Activated CD4-positive, alpha-beta T cell treated with anti-CD3 and anti-CD28 coated beads, Interleukin-2, amount 50 U/mL, for 48 hours (primary cell): ENCODE measurements at regions not wholly inside any gene's neighbourhood (a gene's known extent, or its start where the extent isn't known, plus 50 kb on each side); places are given as distances from the start of the nearest gene placed in this dataset.
"Not testable (repeated sequence)": the region's sequence is repeated elsewhere in the genome, so short reads cannot be mapped to it uniquely, and the experiment has no call there.

ENCODE experiments used
- DNase-seq, 2 experiments: peaks; one replicate each; pipeline ENCODE4 v3.0.0-alpha.2; 2020

DNA sequence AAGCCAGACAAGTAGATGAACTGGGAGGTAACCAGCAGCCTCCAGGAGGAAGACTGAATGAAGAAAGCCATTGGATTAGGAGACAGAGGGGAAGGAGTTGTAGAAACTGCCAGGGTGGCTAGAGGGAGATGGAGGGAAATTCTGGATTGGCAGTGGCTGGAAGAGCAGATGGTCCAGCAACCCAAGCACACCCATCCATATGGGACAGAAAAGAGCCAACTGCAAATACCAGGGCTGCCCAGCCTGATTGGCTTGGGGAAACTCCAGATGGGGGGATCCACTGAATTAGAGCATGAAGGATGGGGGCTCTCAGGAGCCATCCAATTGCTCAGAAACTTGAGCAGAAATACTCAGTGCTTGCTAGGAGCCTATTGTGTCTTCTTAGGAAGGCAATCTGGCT lies 173.5 kb upstream of the EPB41L3 start:
- DNase-seq: no peak

- DNase-seq: no peak
These were observed 166.9 kb upstream of the EPB41L3 start for GRCh38 chr18:5710676-5711075.

DNA sequence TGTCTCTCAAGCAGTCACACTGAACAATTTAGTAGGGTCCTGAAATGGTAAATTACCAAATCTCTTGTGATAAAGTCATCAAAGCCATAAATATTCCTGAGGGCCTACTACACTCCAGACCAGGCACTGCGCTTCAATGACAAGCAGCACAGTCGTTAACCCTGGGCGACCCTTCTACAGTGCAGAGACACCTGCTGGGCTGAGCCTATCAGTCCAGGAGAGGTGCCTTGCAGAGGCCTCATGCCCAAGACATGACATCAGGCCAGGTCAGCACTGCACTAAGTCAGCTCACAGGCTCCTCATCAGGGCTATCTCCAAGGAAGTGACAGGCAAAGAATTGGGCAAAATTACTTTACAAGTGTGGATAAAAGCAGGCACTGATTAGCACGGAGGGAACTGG lies 166.4 kb upstream of the EPB41L3 start:
- no peak for DNase-seq

DNA sequence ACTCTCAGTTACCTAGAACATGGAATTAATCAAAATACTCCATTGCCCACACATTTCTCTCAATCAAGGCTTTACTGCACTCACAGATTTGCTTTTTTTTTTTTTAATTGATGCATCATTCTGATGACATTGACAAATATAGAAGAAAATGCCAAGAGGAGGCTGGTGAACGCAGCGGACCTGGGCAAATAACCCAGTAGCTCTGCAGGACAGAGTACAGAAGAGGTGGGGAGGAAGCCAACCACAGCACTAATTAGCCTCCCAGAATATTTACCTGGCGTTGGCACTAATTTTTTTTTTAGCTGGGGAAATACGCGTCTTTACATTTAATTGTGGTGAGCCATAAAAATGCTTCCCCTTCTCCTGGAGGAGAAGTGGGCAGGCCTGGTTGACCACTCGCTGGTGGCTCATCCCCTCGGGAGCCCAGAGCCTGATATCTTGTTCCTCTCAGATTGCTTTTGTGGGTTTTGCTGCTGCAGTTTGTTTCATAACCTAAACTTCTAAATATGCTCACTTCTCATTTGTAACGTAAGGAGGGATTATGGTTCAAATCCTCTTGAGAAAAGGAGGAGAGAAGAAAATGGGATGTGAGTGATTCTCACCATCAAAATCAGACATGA lies 165.8 kb upstream of the EPB41L3 start:
- no peak for DNase-seq

- no peak for DNase-seq
These were observed 163.8 kb upstream of the EPB41L3 start for GRCh38 chr18:5707586-5707985.

DNA sequence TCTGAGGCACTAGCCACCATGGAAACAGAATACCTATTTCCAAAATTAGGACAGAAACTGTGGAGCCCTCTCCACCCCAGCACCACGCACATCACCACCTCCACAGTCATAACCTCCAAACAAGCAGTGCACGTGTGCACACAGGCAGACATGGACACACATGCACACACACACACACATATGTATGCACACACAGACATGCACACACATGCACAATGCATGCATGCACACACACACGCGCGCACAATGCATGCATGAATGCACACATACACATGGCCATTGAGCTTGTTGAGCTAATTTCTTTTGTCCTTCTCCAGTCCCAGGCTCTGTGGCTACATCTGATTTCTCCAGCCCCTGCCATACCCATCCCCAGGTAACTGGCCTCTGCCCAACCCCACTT lies 161.6 kb upstream of the EPB41L3 start:
- no peak for DNase-seq

DNA sequence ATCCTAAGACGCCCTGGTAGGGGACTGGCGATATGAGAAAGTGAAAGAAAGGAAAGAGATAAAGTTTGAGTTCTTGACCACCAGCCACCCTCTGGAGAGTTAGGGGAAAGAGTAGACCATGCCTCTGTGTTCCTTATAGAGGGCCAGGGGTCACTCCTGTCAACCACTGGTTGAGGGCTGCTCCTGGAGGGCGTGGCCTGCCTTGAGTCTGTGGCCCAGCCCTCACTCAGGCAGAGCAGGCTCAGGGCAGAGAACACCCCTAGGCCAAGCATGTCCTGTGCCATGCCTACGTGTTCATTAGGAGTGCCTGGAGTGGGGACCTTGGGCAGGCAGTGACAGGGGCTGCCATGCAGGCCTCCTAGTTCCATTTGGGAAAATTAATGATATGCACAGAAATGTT lies 161.1 kb upstream of the EPB41L3 start:
- DNase-seq: no peak

- not testable (repeated sequence) for DNase-seq
These were observed 158.2 kb upstream of the EPB41L3 start for GRCh38 chr18:5702016-5702415.

DNA sequence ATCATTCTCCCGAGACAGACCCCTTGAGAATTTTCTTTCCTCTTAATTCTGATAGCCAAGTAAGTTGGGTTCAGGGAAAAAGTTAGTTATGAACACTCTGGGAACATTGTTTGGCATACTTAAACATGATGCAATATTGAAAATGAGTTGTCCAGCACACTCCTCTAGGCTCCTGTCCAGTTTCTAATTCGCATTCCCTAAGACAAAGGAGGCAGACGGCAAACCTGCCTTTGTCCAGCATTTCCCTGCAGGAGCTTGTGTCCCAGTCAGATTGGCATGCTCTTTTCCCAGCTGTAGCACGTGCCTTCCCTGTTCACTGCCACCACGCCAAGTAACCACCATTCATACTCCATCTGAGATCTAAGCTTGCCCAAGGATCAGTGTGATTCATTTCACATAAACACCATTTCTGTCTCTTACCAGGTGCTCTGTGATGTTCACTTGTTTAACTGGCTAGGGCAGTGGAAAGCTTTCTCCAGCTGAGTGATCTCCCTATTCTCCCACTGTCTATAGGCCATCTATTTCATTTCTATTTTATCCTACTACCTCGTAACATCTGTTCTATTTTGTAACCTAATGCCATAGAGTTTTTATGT lies 150.0 kb upstream of the EPB41L3 start:
- no peak for DNase-seq

GRCh38 chr18:5678779-5679406 lies 135.1 kb upstream of the EPB41L3 start:
- DNase-seq: no peak

- DNase-seq: no peak
These were observed 134.5 kb upstream of the EPB41L3 start for GRCh38 chr18:5678278-5678677.

DNA sequence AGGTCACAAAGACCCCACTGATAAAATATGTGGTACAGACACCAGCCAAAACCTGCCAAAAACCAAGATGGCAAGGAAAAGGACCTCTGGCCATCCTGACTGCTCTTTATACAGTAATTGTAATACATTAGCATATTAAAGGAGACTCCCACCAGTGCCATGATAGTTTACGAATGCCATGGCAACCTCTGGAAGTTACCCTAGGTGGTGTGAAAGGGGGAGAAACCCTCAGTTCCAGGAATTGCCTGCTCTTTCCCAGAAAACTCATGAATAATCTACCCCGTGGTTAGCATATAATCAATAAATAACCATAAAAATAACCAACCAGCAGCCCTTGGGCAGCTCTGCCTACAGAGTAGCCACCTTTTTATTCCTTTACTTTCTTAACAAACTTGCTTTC lies 129.8 kb upstream of the EPB41L3 start:
- DNase-seq: no peak

DNA sequence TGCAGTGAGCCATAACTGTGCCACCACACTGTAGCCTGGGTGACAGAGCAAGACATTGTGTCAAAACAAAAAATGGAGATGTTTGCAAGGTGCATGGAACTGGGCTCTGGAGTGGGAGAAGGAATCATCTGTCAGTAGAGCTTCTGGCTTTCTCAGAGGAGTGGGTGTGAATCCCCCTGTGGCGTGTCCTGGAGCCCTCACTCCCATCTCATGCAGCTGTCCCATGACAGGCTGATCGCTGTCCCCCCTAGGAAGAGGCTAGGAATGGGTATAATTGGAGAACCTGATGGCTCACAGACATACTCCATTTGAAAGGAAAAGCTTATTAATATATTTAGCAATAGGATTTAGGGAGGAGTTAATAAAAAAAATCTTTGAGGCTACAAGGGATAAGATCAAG lies 125.8 kb upstream of the EPB41L3 start:
- DNase-seq: no peak

- DNase-seq: no peak
These were observed 124.4 kb upstream of the EPB41L3 start for GRCh38 chr18:5668087-5668715.

DNA sequence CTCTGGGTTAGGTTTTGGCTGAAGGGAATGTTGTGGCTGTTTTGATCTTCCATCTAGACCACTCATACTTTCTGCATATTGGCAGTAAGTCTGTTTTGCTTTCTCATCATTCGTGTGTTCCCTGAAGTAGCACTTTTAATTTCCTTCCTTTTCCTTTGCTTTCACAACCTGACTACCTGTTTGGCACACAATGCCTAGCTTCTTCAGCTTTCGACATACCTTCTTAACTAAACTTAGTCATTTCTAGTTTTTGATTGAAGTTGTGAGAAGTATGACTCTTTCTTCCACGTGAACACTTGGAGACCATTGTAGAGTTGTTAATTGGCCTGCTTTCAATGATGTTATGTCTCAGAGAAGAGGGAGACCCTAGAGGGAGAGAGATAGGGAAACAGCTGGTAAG lies 123.6 kb upstream of the EPB41L3 start:
- DNase-seq: no peak

- DNase-seq: no peak
These were observed 118.8 kb upstream of the EPB41L3 start for GRCh38 chr18:5662586-5663090.

GRCh38 chr18:5661179-5661578 lies 117.4 kb upstream of the EPB41L3 start:
- DNase-seq: no peak

- DNase-seq: no peak
These were observed 110.0 kb upstream of the EPB41L3 start for GRCh38 chr18:5653802-5654201.

DNA sequence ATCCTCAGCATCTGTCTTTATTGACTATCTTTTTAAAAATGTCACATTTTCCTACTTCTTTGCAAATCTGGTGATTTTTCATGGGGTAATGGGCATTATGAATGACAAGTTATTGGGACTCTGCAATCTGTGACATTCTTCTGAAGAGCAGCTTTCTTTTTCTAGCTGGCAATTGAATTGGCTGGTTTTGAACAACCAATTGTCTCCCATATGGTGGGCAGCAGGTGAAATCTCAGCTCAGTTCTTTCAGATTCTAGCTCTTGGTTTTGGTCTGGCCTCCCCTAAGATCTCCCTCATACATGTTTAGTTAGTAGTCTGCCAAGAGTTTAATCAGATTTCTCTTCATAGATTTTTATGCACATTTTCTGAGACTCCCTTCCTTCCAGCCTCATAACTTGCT lies 107.9 kb upstream of the EPB41L3 start:
- no peak for DNase-seq

- DNase-seq: no peak
These were observed 105.6 kb upstream of the EPB41L3 start for GRCh38 chr18:5649439-5649838.

DNA sequence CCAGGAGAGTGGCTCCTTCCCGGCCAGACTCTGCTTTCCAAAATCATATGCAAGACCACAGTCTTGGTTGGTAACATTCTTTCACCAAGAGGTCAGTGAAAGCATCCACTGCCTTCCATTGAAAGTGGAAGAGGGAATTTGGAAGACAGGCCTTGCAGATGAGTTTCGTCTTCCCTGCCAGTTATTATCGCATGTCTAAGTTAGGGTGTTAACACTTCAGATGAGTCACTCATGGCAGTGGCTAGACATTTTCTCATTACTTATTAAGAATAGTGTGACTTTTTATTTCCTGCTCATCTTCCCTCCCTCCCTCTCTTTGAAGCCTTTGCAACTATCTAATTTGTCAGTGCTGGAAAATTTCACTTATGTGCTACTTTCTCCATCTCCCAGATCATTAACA lies 102.9 kb upstream of the EPB41L3 start:
- DNase-seq: no peak

DNA sequence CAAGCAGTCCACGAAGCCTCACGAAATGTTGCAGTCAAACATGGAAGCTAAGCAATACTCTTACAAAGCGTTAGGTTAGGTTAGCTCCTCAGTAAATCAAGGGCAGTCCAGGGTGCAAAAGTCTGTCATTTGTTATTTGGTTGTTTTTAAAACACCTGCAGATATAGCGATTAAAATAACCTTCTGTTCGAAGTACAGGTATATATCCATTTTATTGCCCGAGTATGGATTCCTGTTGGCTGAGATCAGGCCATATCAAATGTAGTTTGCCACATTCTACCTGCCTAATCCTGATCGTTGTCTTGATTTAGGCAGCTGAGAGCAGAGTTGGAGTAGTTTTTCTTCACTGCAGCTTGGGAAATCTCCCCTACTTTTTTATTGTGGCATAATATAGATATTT lies 99.5 kb upstream of the EPB41L3 start:
- DNase-seq: no peak

GRCh38 chr18:5640939-5641338 lies 97.1 kb upstream of the EPB41L3 start:
- DNase-seq: no peak

GRCh38 chr18:5639131-5639530 lies 95.3 kb upstream of the EPB41L3 start:
- DNase-seq: no peak
